Right atrium auricular region (tissue), 2 donors: ENCODE measurements at regions not wholly inside any gene's neighbourhood (a gene's known extent, or its start where the extent isn't known, plus 50 kb on each side); places are given as distances from the start of the nearest gene placed in this dataset.

Experiments used
- DNase-seq: peaks from one replicate; pipeline ENCODE4 v3.0.0-alpha.2; 2019; ENCODE audit warnings: low spot score
- H3K27ac ChIP-seq, 2 donors: fragments of 200-600 bp; sonication (generic); 1 replicate in 1 of 2; 2 replicates in 1 of 2; pipeline ENCODE4 v1.5.1; 2016 to 2019
- H3K27me3 ChIP-seq, 2 donors: fragments of 200-600 bp; sonication (generic); one replicate each; pipeline versions ENCODE4 v1.5.1 to v1.6.0; 2017 to 2019
- H3K36me3 ChIP-seq: fragments of 200-600 bp; sonication (generic); one replicate; pipeline ENCODE4 v1.5.1; 2016
- H3K4me1 ChIP-seq, 2 donors: fragments of 200-600 bp; sonication (generic); one replicate each; pipeline versions ENCODE4 v1.5.1 to v1.6.0; 2017 to 2019
- H3K4me3 ChIP-seq, 2 donors: fragments of 200-600 bp; sonication (generic); 1 replicate in 1 of 2; 2 replicates in 1 of 2; pipeline ENCODE4 v1.5.1; 2017 to 2019; ENCODE audit warnings: mild to moderate bottlenecking in 1 of 2, moderate library complexity in 1 of 2
- H3K9me3 ChIP-seq, 2 donors: fragments of 200-600 bp; sonication (generic); one replicate each; pipeline ENCODE4 v1.5.1; 2019
- CTCF ChIP-seq, 2 donors: fragments of 200-600 bp; sonication (generic); IDR thresholded peaks; one replicate each; pipeline ENCODE4 v1.5.1; 2019; ENCODE audit warnings: antibody characterized with exemption in 2 of 2

- DNase-seq: no peak
- Histone ChIP-seq H3K4me1 (no peaks in the 10 kb centered on the region), H3K9me3 (no peaks in the 10 kb centered on the region), H3K36me3 (no peaks in the 10 kb centered on the region), H3K27ac (no peak overlapping the region), H3K27me3 (no peaks in the 10 kb centered on the region), H3K4me3 (no peak overlapping the region)
- no peak for TF ChIP-seq CTCF (IDR thresholded peaks at IDR 0.05)
These were observed 313.8 kb downstream of the ENC1 start for GRCh38 chr5:74326571-74327338.

GRCh38 chr5:74325866-74326265 is 314.7 kb downstream of the ENC1 start:
- no peaks in the 10 kb centered on the region for H3K36me3 ChIP-seq
- DNase-seq: no peak

GRCh38 chr5:74324556-74324955 is 316.0 kb downstream of the ENC1 start:
- no peaks in the 10 kb centered on the region for H3K36me3 ChIP-seq
- no peak for DNase-seq
- no peaks in the 10 kb centered on the region for H3K9me3 ChIP-seq
- no peak overlapping the region for H3K4me3 ChIP-seq
- no peak for TF ChIP-seq CTCF (IDR thresholded peaks at IDR 0.05)
- no peak overlapping the region for H3K27ac ChIP-seq
- no peaks in the 10 kb centered on the region for H3K27me3 ChIP-seq
- no peaks in the 10 kb centered on the region for H3K4me1 ChIP-seq

More at GRCh38 chr5:74325866-74326265, 314.7 kb downstream of the ENC1 start:
- TF ChIP-seq CTCF (IDR thresholded peaks at IDR 0.05): no peak
- H3K27ac ChIP-seq: no peak overlapping the region
- H3K4me1 ChIP-seq: no peaks in the 10 kb centered on the region
- H3K27me3 ChIP-seq: no peaks in the 10 kb centered on the region
- H3K9me3 ChIP-seq: no peaks in the 10 kb centered on the region
- H3K4me3 ChIP-seq: no peak overlapping the region

GRCh38 chr5:74322944-74323343 is 317.6 kb downstream of the ENC1 start:
- no peaks in the 10 kb centered on the region for H3K9me3 ChIP-seq
- H3K27me3 ChIP-seq: no peaks in the 10 kb centered on the region
- H3K4me1 ChIP-seq: no peaks in the 10 kb centered on the region
- TF ChIP-seq CTCF (IDR thresholded peaks at IDR 0.05): no peak
- no peaks in the 10 kb centered on the region for H3K36me3 ChIP-seq
- DNase-seq: no peak
- no peak overlapping the region for H3K27ac ChIP-seq
- no peak overlapping the region for H3K4me3 ChIP-seq

- no peaks in the 10 kb centered on the region for H3K4me1 ChIP-seq
- TF ChIP-seq CTCF (IDR thresholded peaks at IDR 0.05): no peak
- no peaks in the 10 kb centered on the region for H3K9me3 ChIP-seq
- no peak overlapping the region for H3K27ac ChIP-seq
- H3K36me3 ChIP-seq: no peaks in the 10 kb centered on the region
- DNase-seq: no peak
- no peak overlapping the region for H3K4me3 ChIP-seq
- H3K27me3 ChIP-seq: no peaks in the 10 kb centered on the region
These were observed 318.3 kb downstream of the ENC1 start for GRCh38 chr5:74322191-74322590.

- Histone ChIP-seq H3K27me3 (no peaks in the 10 kb centered on the region), H3K9me3 (no peaks in the 10 kb centered on the region), H3K4me1 (no peaks in the 10 kb centered on the region), H3K27ac (no peak overlapping the region), H3K4me3 (no peak overlapping the region), H3K36me3 (no peaks in the 10 kb centered on the region)
- no peak for TF ChIP-seq CTCF (IDR thresholded peaks at IDR 0.05)
- DNase-seq: no peak
These were observed 319.2 kb downstream of the ENC1 start for GRCh38 chr5:74321326-74321725.
